Progenitor cell of endocrine pancreas (in vitro differentiated cells): ENCODE measurements at regions not wholly inside any gene's neighbourhood (a gene's known extent, or its start where the extent isn't known, plus 50 kb on each side); places are given as distances from the start of the nearest gene placed in this dataset.

Source experiments
- DNase-seq: peaks from one replicate; pipeline ENCODE4 v3.0.0; 2021; ENCODE audit warnings: low spot score; ENCODE audit not compliant: unreplicated experiment
- H3K27ac Mint-ChIP-seq: 2 replicates; pipeline ENCODE4 v1.8.0; 2021; ENCODE audit warnings: mild to moderate bottlenecking, moderate library complexity, mixed read lengths
- H3K27me3 Mint-ChIP-seq: 2 replicates; pipeline ENCODE4 v1.8.0; 2021; ENCODE audit warnings: mixed read lengths
- H3K36me3 Mint-ChIP-seq: 2 replicates; pipeline ENCODE4 v1.8.0; 2022; ENCODE audit warnings: mixed read lengths; ENCODE audit not compliant: insufficient read depth
- H3K4me1 Mint-ChIP-seq: 2 replicates; pipeline ENCODE4 v1.8.0; 2021; ENCODE audit warnings: low read depth, mixed read lengths
- H3K4me3 Mint-ChIP-seq: 2 replicates; pipeline ENCODE4 v1.8.0; 2021; ENCODE audit warnings: low read depth, mild to moderate bottlenecking, moderate library complexity, mixed read lengths
- H3K9me3 Mint-ChIP-seq: 2 replicates; pipeline ENCODE4 v1.8.0; 2021; ENCODE audit warnings: low read depth, mixed read lengths
- CTCF ChIP-seq: fragments of 200-600 bp; sonication (generic); IDR thresholded peaks from one replicate; pipeline ENCODE4 v1.5.0; 2021; ENCODE audit warnings: antibody characterized with exemption, mild to moderate bottlenecking; ENCODE audit not compliant: unreplicated experiment

GRCh38 chr2:30041884-30042283 is 104.9 kb upstream of the YPEL5 start:
- H3K4me1 Mint-ChIP-seq, result peaks cover 3% of the 10 kb centered on the region
- no peaks in the 10 kb centered on the region for H3K9me3 Mint-ChIP-seq
- no peaks in the 10 kb centered on the region for H3K36me3 Mint-ChIP-seq
- no peak for TF ChIP-seq CTCF
- peaks cover 4% of the 10 kb centered on the region for H3K27me3 Mint-ChIP-seq
- no peak overlapping the region for H3K4me3 Mint-ChIP-seq
- no peak overlapping the region for H3K27ac Mint-ChIP-seq
- no peak for DNase-seq

- H3K4me1 Mint-ChIP-seq, result no peaks in the 10 kb centered on the region
- H3K27ac Mint-ChIP-seq, result no peak overlapping the region
- H3K36me3 Mint-ChIP-seq, result no peaks in the 10 kb centered on the region
- H3K4me3 Mint-ChIP-seq, result no peak overlapping the region
- TF ChIP-seq CTCF, result no peak
- no peak for DNase-seq
- H3K9me3 Mint-ChIP-seq, result no peaks in the 10 kb centered on the region
- peaks cover 10% of the 10 kb centered on the region for H3K27me3 Mint-ChIP-seq
Measured at GRCh38 chr2:30046396-30046795, 100.4 kb upstream of the YPEL5 start.

- Mint-ChIP-seq H3K36me3 (no peaks in the 10 kb centered on the region), H3K4me3 (no peak overlapping the region), H3K4me1 (no peaks in the 10 kb centered on the region), H3K27ac (no peak overlapping the region), H3K9me3 (no peaks in the 10 kb centered on the region), H3K27me3 (peaks cover 14% of the 10 kb centered on the region)
- DNase-seq, result no peak
- no peak for TF ChIP-seq CTCF
Measured at GRCh38 chr2:30046979-30047378, 99.8 kb upstream of the YPEL5 start.

GRCh38 chr2:30048636-30049175 is 98.1 kb upstream of the YPEL5 start:
- no peak overlapping the region for H3K27ac Mint-ChIP-seq
- TF ChIP-seq CTCF, result no peak
- H3K4me3 Mint-ChIP-seq, result no peak overlapping the region
- H3K4me1 Mint-ChIP-seq, result no peaks in the 10 kb centered on the region
- peaks cover 19% of the 10 kb centered on the region for H3K27me3 Mint-ChIP-seq
- H3K36me3 Mint-ChIP-seq, result no peaks in the 10 kb centered on the region
- no peaks in the 10 kb centered on the region for H3K9me3 Mint-ChIP-seq
- no peak for DNase-seq

GRCh38 chr2:30055548-30055947 is 91.3 kb upstream of the YPEL5 start:
- Mint-ChIP-seq H3K9me3 (no peaks in the 10 kb centered on the region), H3K36me3 (no peaks in the 10 kb centered on the region), H3K27ac (no peak overlapping the region), H3K4me3 (no peak overlapping the region), H3K27me3 (peaks cover 11% of the 10 kb centered on the region), H3K4me1 (no peaks in the 10 kb centered on the region)
- no peak for DNase-seq
- no peak for TF ChIP-seq CTCF
